GM23338 (cell line): ENCODE measurements at regions not wholly inside any gene's neighbourhood (a gene's known extent, or its start where the extent isn't known, plus 50 kb on each side); places are given as distances from the start of the nearest gene placed in this dataset.

Experiments used
- ATAC-seq: fragments of 200-7000 bp; cut with Tn5 transposase; 3 replicates; pipeline ENCODE4 v1.9.1; 2020
- DNase-seq: peaks from one replicate; pipeline ENCODE4 v3.0.0-alpha.2; 2015; ENCODE audit warnings: low spot score
- H2AFZ ChIP-seq: fragments of 200-600 bp; sonication (generic); 2 replicates; pipeline ENCODE4 v1.8.0; 2016; ENCODE audit warnings: antibody characterized with exemption, mild to moderate bottlenecking, moderate library complexity
- H3F3A ChIP-seq: fragments of 200-600 bp; sonication (generic); replicated peaks from 2 replicates; pipeline ENCODE4 v1.8.0; 2017; ENCODE audit warnings: antibody characterized with exemption, mixed run types, low read depth
- H3K27ac ChIP-seq: fragments of 200-600 bp; sonication (generic); 2 replicates; pipeline ENCODE4 v1.6.1; 2016; ENCODE audit warnings: low read depth
- H3K27me3 ChIP-seq: fragments of 200-600 bp; sonication (generic); 2 replicates; pipeline ENCODE4 v1.8.0; 2016; ENCODE audit warnings: mild to moderate bottlenecking, mixed run types, moderate library complexity; ENCODE audit not compliant: insufficient read depth
- H3K36me3 ChIP-seq: fragments of 200-600 bp; sonication (generic); 2 replicates; pipeline ENCODE4 v1.8.0; 2016; ENCODE audit warnings: mild to moderate bottlenecking; ENCODE audit not compliant: insufficient read depth
- H3K4me1 ChIP-seq: fragments of 200-600 bp; sonication (generic); 2 replicates; pipeline ENCODE4 v1.8.0; 2016; ENCODE audit warnings: mild to moderate bottlenecking, moderate library complexity; ENCODE audit not compliant: insufficient read depth
- H3K4me2 ChIP-seq: fragments of 200-600 bp; sonication (generic); 2 replicates; pipeline ENCODE4 v1.7.1; 2017; ENCODE audit warnings: mixed run types
- H3K4me3 ChIP-seq: fragments of 200-600 bp; sonication (generic); 2 replicates; pipeline ENCODE4 v1.6.1; 2016; ENCODE audit warnings: mixed run types
- H3K79me2 ChIP-seq: fragments of 200-600 bp; sonication (generic); replicated peaks from 2 replicates; pipeline ENCODE4 v1.8.0; 2017; ENCODE audit warnings: mild to moderate bottlenecking; ENCODE audit not compliant: insufficient read depth
- H3K9me2 ChIP-seq: fragments of 200-600 bp; sonication (generic); 2 replicates; pipeline ENCODE4 v1.8.0; 2017; ENCODE audit not compliant: insufficient read depth
- H4K20me1 ChIP-seq: fragments of 200-600 bp; sonication (generic); replicated peaks from 2 replicates; pipeline ENCODE4 v1.8.0; 2017; ENCODE audit warnings: mild to moderate bottlenecking; ENCODE audit not compliant: insufficient read depth
- H3K27ac Mint-ChIP-seq: 2 replicates; pipeline ENCODE4 v1.8.0; 2020; ENCODE audit warnings: inconsistent platforms, mild to moderate bottlenecking, moderate library complexity, mixed read lengths
- H3K27me3 Mint-ChIP-seq: 3 replicates; pipeline ENCODE4 v1.8.0; 2022; ENCODE audit warnings: low read depth, mild to moderate bottlenecking, moderate library complexity, mixed read lengths, inconsistent platforms; ENCODE audit not compliant: insufficient read depth, poor library complexity
- H3K36me3 Mint-ChIP-seq: 3 replicates; pipeline ENCODE4 v1.8.0; 2021; ENCODE audit warnings: low read depth, mild to moderate bottlenecking, inconsistent platforms, moderate library complexity, mixed read lengths
- H3K4me1 Mint-ChIP-seq: 3 replicates; pipeline ENCODE4 v1.8.0; 2020; ENCODE audit warnings: mild to moderate bottlenecking, inconsistent platforms, mixed read lengths
- H3K4me3 Mint-ChIP-seq: 3 replicates; pipeline ENCODE4 v1.8.0; 2021; ENCODE audit warnings: moderate library complexity, mild to moderate bottlenecking, inconsistent platforms, mixed read lengths
- H3K9me3 Mint-ChIP-seq: 3 replicates; pipeline ENCODE4 v1.8.0; 2020; ENCODE audit warnings: moderate library complexity, mild to moderate bottlenecking, inconsistent platforms, mixed read lengths
- CREB1 ChIP-seq: fragments of 250-450 bp; sonication (Bioruptor Pico); IDR thresholded peaks from 2 replicates; pipeline ENCODE4 v1.5.0; 2020; ENCODE audit warnings: low read depth, mild to moderate bottlenecking, moderate library complexity
- EZH2 ChIP-seq: fragments of 200-600 bp; sonication (generic); IDR thresholded peaks from one replicate; pipeline ENCODE4 v1.8.0; 2017; ENCODE audit warnings: antibody characterized with exemption, mild to moderate bottlenecking, low read depth; ENCODE audit not compliant: unreplicated experiment
- EZH2phosphoT487 ChIP-seq: fragments of 200-600 bp; sonication (generic); IDR thresholded peaks from one replicate; pipeline ENCODE4 v1.8.1; 2018; ENCODE audit warnings: antibody characterized with exemption; ENCODE audit not compliant: unreplicated experiment
- JUNB ChIP-seq: IDR thresholded peaks from one replicate; pipeline ENCODE4 v1.6.1; 2016; ENCODE audit warnings: antibody characterized with exemption; ENCODE audit not compliant: unreplicated experiment
- NANOG ChIP-seq: IDR thresholded peaks from 2 replicates; pipeline ENCODE4 v1.6.1; 2016; ENCODE audit warnings: antibody characterized with exemption, borderline replicate concordance
- POLR2AphosphoS5 ChIP-seq: IDR thresholded peaks from 2 replicates; pipeline ENCODE4 v1.6.1; 2016; ENCODE audit warnings: antibody characterized with exemption, low read depth
- STAT1 ChIP-seq: IDR thresholded peaks from one replicate; pipeline ENCODE4 v1.6.1; 2016; ENCODE audit warnings: antibody characterized with exemption; ENCODE audit not compliant: unreplicated experiment
- ZNF114 ChIP-seq: fragments of 250-450 bp; sonication (Bioruptor Pico); IDR thresholded peaks from 2 replicates; pipeline ENCODE4 v1.5.0; 2020; ENCODE audit warnings: mild to moderate bottlenecking, moderate library complexity
- ZNF331 ChIP-seq: fragments of 250-450 bp; sonication (Bioruptor Pico); IDR thresholded peaks from 2 replicates; pipeline ENCODE4 v1.5.0; 2020; ENCODE audit warnings: low read depth, mild to moderate bottlenecking, moderate library complexity
- TF ChIP-seq, protein P1 (sequence below): IDR thresholded peaks from one replicate; pipeline ENCODE4 v1.6.1; 2018; ENCODE audit warnings: antibody characterized with exemption; ENCODE audit not compliant: unreplicated experiment
- TF ChIP-seq, protein P2 (sequence below): IDR thresholded peaks from 2 replicates; pipeline ENCODE4 v1.6.1; 2016; ENCODE audit warnings: antibody characterized with exemption
- TF ChIP-seq, protein P3 (sequence below): fragments of 250-450 bp; sonication (Bioruptor Pico); IDR thresholded peaks from 2 replicates; pipeline ENCODE4 v1.5.0; 2020; ENCODE audit warnings: mild to moderate bottlenecking, moderate library complexity

DNA sequence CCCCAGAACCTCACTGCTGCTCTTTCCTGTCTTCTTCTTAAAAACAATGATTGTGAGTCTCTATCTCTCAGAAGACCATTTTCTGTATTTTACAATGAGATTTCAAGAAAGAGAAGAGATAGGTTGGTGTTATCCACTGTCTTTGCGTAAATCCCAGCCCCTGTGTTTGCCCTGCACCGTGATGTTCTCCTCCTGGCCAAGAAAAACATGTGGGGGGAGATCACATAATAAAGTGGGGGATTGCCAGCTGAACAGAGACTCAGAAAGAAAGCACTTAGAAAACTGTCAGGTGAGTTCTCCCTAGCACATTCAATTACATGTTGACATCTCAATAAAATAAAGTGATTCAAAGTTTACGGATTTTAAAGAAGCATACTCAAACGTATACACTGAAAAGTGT, 105.0 kb upstream of the PITRM1 start:
- H3K4me3 Mint-ChIP-seq: no peak overlapping the region
- peaks cover 16% of the 10 kb centered on the region for H3K27me3 Mint-ChIP-seq
- Histone ChIP-seq H2AFZ (peak overlapping the region; percentile 23; the same call in 1 of the 2 replicates), H3K4me3 (no peak overlapping the region), H3K79me2 (no peaks in the 10 kb centered on the region), H3K27ac (no peak overlapping the region), H3K9me2 (0 out of 2 replicates have a peak, but pooled peaks cover 5% of the 10 kb centered on the region), H3K4me2 (no peak overlapping the region), H3K36me3 (no peaks in the 10 kb centered on the region), H3F3A (no peaks in the 10 kb centered on the region), H3K4me1 (peaks cover 15% of the 10 kb centered on the region; the same call in 1 of the 2 replicates), H4K20me1 (no peaks in the 10 kb centered on the region), H3K27me3 (no peaks in the 10 kb centered on the region)
- H3K27ac Mint-ChIP-seq: no peak overlapping the region
- DNase-seq: no peak
- H3K4me1 Mint-ChIP-seq: peaks cover 23% of the 10 kb centered on the region
- no peaks in the 10 kb centered on the region for H3K36me3 Mint-ChIP-seq
- no peak for ATAC-seq
- peaks cover 8% of the 10 kb centered on the region for H3K9me3 Mint-ChIP-seq
- TF ChIP-seq, protein P1, sequence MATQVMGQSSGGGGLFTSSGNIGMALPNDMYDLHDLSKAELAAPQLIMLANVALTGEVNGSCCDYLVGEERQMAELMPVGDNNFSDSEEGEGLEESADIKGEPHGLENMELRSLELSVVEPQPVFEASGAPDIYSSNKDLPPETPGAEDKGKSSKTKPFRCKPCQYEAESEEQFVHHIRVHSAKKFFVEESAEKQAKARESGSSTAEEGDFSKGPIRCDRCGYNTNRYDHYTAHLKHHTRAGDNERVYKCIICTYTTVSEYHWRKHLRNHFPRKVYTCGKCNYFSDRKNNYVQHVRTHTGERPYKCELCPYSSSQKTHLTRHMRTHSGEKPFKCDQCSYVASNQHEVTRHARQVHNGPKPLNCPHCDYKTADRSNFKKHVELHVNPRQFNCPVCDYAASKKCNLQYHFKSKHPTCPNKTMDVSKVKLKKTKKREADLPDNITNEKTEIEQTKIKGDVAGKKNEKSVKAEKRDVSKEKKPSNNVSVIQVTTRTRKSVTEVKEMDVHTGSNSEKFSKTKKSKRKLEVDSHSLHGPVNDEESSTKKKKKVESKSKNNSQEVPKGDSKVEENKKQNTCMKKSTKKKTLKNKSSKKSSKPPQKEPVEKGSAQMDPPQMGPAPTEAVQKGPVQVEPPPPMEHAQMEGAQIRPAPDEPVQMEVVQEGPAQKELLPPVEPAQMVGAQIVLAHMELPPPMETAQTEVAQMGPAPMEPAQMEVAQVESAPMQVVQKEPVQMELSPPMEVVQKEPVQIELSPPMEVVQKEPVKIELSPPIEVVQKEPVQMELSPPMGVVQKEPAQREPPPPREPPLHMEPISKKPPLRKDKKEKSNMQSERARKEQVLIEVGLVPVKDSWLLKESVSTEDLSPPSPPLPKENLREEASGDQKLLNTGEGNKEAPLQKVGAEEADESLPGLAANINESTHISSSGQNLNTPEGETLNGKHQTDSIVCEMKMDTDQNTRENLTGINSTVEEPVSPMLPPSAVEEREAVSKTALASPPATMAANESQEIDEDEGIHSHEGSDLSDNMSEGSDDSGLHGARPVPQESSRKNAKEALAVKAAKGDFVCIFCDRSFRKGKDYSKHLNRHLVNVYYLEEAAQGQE: no peak
- TF ChIP-seq CREB1 (CRISPR knock-in tag): no peak
- no peak for TF ChIP-seq ZNF331 (CRISPR knock-in tag)
- TF ChIP-seq NANOG: no peak
- TF ChIP-seq, protein P2, sequence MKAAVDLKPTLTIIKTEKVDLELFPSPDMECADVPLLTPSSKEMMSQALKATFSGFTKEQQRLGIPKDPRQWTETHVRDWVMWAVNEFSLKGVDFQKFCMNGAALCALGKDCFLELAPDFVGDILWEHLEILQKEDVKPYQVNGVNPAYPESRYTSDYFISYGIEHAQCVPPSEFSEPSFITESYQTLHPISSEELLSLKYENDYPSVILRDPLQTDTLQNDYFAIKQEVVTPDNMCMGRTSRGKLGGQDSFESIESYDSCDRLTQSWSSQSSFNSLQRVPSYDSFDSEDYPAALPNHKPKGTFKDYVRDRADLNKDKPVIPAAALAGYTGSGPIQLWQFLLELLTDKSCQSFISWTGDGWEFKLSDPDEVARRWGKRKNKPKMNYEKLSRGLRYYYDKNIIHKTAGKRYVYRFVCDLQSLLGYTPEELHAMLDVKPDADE: no peak
- TF ChIP-seq STAT1: no peak
- no peak for TF ChIP-seq EZH2phosphoT487
- TF ChIP-seq, protein P3, sequence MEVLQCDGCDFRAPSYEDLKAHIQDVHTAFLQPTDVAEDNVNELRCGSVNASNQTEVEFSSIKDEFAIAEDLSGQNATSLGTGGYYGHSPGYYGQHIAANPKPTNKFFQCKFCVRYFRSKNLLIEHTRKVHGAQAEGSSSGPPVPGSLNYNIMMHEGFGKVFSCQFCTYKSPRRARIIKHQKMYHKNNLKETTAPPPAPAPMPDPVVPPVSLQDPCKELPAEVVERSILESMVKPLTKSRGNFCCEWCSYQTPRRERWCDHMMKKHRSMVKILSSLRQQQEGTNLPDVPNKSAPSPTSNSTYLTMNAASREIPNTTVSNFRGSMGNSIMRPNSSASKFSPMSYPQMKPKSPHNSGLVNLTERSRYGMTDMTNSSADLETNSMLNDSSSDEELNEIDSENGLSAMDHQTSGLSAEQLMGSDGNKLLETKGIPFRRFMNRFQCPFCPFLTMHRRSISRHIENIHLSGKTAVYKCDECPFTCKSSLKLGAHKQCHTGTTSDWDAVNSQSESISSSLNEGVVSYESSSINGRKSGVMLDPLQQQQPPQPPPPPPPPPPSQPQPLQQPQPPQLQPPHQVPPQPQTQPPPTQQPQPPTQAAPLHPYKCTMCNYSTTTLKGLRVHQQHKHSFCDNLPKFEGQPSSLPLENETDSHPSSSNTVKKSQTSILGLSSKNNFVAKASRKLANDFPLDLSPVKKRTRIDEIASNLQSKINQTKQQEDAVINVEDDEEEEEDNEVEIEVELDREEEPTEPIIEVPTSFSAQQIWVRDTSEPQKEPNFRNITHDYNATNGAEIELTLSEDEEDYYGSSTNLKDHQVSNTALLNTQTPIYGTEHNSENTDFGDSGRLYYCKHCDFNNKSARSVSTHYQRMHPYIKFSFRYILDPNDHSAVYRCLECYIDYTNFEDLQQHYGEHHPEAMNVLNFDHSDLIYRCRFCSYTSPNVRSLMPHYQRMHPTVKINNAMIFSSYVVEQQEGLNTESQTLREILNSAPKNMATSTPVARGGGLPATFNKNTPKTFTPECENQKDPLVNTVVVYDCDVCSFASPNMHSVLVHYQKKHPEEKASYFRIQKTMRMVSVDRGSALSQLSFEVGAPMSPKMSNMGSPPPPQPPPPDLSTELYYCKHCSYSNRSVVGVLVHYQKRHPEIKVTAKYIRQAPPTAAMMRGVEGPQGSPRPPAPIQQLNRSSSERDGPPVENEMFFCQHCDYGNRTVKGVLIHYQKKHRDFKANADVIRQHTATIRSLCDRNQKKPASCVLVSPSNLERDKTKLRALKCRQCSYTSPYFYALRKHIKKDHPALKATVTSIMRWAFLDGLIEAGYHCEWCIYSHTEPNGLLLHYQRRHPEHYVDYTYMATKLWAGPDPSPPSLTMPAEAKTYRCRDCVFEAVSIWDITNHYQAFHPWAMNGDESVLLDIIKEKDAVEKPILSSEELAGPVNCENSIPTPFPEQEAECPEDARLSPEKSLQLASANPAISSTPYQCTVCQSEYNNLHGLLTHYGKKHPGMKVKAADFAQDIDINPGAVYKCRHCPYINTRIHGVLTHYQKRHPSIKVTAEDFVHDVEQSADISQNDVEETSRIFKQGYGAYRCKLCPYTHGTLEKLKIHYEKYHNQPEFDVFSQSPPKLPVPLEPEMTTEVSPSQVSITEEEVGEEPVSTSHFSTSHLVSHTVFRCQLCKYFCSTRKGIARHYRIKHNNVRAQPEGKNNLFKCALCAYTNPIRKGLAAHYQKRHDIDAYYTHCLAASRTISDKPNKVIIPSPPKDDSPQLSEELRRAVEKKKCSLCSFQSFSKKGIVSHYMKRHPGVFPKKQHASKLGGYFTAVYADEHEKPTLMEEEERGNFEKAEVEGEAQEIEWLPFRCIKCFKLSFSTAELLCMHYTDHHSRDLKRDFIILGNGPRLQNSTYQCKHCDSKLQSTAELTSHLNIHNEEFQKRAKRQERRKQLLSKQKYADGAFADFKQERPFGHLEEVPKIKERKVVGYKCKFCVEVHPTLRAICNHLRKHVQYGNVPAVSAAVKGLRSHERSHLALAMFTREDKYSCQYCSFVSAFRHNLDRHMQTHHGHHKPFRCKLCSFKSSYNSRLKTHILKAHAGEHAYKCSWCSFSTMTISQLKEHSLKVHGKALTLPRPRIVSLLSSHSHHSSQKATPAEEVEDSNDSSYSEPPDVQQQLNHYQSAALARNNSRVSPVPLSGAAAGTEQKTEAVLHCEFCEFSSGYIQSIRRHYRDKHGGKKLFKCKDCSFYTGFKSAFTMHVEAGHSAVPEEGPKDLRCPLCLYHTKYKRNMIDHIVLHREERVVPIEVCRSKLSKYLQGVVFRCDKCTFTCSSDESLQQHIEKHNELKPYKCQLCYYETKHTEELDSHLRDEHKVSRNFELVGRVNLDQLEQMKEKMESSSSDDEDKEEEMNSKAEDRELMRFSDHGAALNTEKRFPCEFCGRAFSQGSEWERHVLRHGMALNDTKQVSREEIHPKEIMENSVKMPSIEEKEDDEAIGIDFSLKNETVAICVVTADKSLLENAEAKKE: no peak
- no peak for TF ChIP-seq ZNF114 (CRISPR knock-in tag)
- no peak for TF ChIP-seq JUNB
- no peak for TF ChIP-seq POLR2AphosphoS5
- no peak for TF ChIP-seq EZH2
